HG03159 (cell line): ENCODE measurements at regions not wholly inside any gene's neighbourhood (a gene's known extent, or its start where the extent isn't known, plus 50 kb on each side); places are given as distances from the start of the nearest gene placed in this dataset.
A peak's percentile ranks its signal among the peaks of the same experiment; 100 is the strongest.

ENCODE experiments used
- ATAC-seq: cut with Tn5 transposase; IDR thresholded peaks from one replicate; pipeline ENCODE4 v1.9.1; 2021; ENCODE audit warnings: mild to moderate bottlenecking, moderate library complexity; ENCODE audit not compliant: unreplicated experiment

DNA sequence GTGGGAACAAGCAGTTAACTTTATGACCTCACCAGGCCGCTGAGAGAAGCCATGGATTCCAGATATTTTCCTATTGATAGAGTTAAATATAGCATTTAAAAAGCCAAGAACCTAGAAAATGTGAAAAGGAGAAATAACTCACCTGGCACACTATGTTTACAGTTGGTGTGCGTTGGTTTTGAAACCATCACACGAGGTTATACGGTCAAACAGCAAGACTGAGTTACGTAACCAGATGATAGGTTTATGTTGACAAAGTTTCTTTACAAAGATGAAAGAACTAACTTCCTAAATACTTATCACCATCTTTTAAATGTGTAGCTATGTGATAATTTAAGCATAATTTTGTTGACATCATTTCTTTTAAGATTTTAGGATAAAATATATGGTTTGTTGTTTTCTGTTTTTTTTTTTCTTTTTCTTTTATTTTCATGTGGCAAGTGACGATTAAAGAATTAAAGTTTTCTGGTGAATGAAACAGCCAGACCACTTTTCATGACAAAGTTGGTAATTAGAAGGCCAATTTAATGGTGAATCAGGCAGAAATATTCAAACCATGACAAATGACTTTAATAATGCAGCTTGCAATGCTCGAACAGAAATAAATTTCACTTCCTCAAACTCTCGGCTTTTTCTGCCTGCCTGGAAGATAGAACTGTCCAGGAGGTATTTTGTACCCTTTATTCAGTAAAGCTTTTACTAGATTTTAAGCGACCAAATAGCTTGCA is 339.1 kb upstream of the OBI1 start:
- ATAC-seq, result no peak

DNA sequence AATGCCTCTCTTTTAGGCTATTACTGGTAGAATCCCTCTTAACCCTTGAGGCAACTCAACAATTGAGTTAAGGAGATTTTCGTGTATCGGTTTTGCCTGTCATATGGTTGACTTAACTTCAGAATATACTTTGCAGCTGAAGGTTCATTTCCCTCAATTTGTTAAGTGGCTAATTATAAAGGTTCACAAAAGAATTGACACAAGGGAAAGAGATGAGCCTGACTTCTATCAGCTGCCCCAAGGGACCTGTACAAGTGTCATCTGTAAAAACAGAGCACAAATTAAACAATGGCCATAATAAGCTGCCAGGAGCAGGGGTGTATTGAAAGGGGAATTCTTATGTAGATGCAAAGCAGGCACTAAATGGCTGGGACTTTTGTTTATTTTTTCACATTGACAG is 334.8 kb upstream of the OBI1 start:
- no peak for ATAC-seq

DNA sequence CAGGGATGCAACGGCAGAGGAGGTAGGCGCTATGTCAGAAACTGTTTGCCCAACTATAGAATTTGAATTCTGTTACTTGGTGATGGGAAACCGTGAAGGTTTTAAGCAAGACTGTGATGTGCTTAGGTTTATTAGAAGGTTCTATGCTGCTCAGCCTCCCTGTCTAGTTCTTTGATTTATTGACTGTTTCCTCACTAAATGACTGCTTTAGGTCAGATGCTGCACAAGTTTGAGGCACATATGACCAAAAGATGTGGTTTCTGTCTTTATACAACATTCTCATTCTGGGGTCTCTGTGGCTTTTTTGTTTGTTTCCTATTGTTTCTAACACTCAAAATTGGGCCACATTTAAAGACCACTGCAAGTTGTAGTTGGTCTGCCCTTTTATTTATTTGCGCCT is 323.0 kb upstream of the OBI1 start:
- no peak for ATAC-seq

DNA sequence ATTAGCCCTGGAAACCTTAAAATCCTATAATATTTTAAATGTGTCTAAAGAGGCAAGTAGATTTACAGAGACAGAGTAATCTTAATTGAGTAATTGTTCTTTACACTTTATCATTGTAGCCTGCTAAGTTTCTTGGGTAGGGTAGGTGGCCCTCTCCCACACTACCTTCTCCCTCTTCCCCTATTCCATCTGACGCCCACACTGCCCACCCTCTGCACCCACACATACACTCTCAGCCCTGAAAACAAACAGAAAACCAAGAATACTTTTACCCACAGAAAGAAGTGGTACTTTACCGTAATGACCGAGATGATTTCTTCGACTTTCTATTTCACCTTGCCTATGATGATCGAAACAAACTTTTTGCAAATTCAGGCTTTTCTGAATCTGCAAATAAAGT is 320.4 kb upstream of the OBI1 start:
- ATAC-seq, result no peak

DNA sequence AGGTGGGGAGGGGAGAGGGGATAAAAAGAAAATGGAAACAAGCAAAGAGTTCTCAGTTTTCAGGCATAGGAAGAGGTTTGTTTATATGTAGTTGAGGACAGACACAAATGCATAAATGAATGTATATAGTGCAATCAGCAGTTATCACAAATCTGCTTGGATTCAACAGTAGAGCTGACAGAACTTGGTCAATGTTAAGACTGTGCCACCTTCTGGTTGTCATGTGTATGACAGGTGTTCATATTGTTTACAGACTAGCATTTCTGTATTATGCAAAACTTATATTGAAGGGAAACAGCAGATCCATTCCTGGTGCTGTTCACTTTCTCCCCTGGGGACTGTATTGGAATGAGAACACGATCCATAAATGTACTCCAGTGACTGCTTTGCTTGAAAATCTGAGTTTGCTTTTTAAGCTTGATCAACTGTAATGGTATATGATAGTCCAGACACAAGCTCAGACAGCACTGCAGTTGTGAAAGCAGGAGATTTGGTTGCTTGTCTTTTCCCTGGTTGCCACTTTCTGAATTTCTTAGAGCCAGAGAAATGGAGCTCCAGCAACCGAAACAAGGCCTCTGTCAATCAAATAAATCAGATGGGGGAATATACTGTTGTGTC is 319.5 kb upstream of the OBI1 start:
- ATAC-seq, result peak; percentile 97

DNA sequence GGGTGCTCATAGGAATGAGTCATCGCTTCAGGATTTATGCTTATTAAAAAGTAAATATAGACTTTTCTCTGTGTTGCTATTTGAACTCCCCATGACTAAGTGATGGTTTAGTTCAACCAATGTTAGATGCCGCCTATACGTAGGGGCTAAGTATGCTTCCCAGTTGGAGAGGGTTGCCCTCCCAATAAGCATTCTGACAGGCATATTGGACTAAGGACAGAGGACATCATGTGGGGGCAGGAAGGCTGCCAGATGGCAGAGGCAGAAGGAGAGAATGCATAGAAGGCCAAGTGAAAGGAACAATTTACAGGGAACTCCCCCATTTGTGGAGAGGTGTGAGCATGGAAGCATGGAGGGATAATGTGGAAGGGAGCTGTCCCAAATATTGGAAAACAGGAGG is 318.4 kb upstream of the OBI1 start:
- ATAC-seq, result no peak

DNA sequence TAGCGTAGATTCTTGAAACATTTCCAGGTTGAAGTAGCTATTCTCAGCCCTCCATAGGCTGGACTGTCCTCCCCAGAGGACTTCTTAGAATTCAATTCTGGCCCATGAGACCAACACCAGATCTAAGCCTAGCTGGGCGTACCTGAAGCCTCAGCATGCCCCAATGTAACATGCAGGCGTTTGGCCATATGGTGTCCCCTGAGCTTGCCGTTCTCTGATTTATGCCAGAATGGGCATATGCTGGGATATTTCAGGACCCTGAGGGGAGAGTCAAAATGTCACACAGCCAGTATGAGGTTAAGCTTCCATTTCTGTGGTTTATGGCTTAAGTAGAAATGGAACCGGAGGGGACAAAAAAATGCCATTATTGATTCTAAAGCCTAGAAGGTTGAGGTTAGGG is 317.7 kb upstream of the OBI1 start:
- ATAC-seq, result no peak

DNA sequence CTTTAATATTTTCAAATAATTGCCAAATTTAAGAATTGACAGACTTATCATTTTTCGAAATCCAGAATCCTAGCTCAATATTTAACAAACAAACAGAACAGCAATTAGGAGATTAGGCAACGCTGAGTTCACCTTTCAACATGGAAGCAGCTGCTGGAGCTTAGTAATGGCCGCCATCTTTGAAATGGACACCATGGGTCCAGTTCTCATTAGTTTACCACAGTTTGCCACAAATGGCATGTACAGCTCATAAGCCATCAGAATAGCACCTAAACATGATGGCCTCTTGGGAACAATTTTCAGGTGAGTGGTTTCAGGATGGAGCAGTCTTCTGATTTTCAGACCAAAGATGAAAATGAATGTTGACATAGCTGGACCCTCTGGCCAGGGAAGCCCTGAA is 313.6 kb upstream of the OBI1 start:
- no peak for ATAC-seq

DNA sequence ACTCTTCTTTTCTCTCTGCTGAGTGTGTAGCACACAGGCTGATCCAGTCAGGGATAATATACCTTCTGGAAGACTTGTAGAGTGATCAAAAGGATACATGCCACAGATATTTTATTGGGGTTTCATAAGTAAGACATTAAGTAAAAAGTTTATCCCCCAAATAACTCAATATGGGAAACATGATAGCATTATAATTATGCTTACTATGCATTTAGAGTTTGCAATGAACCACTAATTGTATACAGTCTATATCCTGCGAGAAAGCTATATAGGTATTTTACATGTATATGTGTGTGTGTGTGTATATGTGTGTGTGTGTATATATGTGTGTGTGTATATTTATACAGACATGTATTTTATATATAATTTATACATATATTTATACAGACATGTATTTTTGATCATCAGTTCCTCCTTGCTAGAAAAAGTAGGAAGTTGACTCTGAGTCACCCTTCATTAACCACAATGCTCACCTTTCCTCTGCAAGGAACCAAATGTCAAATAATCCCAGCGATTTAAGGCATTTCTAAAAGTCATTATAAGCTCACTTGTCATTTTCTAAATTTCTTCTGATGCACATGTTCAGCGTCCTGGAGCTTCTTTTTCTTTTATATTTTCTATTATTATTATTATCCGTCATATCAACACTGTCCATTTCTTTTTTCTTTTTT is 312.5 kb upstream of the OBI1 start:
- ATAC-seq, result no peak

DNA sequence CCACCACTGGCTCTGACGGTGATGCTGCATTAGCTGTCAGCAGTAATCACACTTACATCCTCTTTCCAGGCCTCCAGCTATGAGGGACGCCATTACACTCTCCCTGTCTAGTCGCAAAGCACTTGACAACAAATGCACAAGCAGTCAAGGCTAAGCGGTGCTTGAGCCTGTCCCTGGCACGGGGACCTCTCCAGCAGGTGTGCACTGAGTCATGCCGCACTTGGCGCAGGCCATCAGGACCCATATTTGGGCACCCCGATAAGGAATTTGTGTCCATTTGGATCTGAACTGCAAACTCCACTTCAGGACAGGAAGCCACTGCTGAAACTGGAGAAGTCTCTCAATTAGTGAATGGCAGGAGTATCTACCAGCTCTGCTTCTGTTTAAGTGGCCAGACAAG is 301.9 kb upstream of the OBI1 start:
- ATAC-seq, result no peak

DNA sequence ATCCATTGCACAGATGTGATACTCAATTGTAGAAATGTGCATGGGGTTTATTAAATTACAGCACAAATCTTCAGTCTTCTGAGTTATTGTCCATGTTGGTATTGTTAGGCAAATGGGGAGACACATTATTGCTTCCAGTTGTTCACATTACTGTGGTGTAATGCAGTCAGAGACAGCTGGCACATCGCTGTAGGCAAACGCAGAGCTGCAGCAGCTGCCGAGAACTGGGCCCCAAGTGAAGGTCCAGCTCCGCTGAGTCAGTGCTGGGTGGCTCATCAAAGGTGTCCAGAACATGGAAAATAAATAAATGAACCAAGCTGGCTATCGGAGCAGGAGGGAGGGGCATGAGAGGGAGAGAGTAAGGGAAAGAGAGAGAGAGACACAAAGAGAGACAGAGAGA is 299.1 kb upstream of the OBI1 start:
- no peak for ATAC-seq

DNA sequence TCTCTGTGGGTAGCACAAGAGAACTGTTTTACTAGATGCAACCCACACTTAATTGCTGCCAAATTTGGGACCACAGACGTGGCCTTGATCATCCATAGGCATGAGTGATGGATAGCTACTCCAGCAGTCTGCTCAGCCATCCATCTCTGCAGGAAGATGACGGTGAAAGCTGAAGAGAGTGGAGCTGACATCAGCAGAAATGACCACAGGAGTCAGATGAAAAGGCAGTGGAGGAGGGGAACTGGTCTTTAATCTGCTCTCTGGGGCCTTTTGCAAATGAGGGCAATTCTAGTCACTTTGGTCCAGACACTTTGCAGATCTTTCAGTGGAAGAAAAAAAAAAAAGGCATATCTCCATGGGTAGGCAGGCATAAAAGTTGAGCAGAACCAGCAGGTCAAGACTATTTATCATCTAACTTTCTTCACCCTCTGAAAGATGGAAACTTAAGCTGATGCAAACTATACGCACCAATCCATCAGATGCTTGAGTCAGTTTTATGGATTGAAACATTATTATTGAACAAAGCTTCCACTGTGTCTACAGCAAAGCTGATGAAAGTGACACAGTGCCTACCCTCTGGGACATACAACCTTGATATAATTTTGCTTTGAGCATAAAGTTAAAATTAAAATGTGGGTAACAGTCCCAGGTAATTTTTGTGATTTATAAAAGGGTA is 281.6 kb upstream of the OBI1 start:
- no peak for ATAC-seq

DNA sequence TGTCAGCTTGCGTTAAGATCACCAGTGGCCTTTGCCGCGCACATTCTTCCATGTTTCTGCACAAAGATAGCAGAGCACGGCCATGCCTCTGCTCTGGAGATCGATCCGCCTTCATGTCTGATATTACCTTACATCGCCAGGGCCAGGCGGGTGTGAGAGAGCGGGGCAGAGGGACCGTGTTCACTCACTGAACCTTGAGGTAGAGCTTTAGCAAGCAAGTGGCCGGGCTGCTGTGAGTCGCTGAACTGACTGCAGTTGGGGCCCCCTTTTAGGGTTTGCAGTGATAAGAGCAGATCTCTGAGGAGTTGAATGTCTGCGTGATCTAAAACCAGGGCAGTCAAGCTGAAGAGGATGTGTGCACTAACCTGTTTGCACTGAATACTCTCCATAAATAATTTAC is 275.4 kb upstream of the OBI1 start:
- ATAC-seq, result no peak

DNA sequence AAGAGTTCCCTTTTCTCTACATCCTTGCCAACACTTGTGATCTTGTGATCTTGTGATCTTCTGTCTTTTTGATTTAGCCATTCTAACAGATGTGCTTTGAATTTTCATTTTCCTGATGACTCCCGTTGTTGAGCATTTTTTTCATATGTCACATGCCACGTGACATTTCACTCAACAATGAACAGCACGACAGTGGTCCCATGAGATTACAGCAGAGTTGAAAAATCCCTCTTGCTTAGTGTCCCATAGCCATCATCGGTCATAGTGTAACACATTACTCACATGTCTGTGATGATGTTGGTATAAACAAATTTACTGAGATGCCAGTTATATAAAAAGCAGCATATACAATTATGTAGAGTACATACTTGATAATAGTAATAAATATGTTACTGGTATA is 256.1 kb upstream of the OBI1 start:
- ATAC-seq, result no peak

DNA sequence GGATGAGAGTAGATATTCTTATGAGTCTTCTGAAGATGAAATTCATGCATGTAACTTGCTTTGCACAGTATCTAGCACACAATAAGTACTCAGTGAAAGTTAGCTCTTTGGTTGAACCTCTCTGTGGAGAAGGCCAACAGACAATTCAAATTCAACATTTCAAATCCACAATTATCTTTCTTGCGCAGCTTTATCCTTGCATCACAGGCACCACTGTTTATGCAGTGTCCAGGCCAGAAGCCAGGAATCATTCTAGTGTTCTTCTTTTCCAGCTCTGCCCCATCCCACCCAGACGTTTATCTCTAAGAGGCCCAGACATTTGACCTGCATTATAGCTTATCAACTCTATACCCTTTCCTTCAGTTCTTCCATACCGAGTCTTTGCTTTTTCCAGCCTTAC is 254.7 kb upstream of the OBI1 start:
- no peak for ATAC-seq

DNA sequence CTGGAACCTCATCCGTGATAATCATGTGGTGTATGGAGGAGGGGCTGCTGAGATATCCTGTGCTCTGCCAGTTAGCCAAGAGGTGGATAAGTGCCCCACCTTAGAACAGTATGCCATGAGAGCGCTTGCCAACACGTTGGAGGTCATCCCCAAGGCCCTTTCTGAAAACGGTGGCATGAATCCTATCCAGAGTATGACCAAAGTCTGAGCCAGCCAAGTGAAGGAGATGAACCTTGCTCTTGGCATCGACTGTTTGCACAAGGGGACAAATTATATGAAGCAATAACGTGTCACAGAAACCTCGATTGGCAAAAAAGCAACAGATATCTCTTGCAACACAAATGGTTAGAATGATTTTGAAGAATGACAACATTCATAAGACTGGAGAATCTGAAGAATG is 251.2 kb upstream of the OBI1 start:
- no peak for ATAC-seq

DNA sequence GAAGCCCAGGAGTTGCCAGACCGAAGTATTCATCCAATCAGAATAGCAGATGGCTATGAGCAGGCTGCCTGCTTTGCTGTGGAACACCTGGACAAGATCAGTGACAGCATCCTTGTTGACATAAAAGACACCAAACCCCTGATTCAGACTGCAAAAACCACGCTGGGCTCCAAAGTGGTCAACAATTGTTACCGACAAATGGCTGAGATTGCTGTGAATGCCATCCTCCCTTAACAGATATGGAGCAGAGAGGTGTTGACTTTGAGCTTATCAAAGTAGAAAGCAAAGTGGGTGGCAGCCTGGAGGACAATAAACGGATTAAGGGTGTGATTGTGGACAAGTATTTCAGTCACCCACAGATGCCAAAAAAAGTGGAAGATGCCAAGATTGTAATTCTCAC is 250.3 kb upstream of the OBI1 start:
- no peak for ATAC-seq

DNA sequence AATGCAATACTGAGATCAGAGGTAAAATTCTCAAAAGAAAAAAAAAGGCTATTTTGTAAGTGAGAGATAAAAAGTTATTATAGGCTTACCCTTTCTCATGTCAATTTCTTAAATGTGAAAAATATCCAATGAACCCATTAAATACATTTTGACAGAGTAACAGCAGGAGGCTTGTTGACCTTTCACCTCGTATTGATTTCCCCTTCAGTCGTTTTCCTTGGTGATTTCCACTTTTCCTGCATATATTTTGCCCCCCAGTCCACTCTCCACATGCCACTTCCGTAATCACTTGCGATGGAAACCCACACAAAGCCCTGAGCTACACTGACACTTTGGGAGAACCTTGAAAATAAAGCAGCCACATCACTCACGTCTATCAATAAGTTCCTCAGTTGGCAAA is 248.1 kb upstream of the OBI1 start:
- ATAC-seq, result no peak

DNA sequence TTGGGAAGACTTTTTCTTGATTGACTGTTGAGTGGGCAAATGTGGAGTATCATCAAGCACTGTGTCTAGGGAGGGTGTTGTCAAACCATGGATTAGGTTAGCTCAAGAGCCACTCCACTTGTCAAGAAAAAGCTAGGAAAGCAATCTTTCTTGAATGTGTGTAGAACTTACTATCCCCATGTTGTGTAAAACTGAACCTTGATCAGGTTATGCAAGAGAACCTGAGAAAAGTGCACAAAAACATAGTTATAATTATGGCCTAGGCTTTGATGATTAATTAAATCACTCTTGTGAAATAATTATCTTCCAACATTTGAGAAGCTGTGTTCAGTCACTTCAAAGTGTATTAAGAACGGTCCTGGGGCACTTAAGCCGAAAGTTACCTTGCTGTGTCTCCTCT is 238.2 kb upstream of the OBI1 start:
- ATAC-seq, result no peak

DNA sequence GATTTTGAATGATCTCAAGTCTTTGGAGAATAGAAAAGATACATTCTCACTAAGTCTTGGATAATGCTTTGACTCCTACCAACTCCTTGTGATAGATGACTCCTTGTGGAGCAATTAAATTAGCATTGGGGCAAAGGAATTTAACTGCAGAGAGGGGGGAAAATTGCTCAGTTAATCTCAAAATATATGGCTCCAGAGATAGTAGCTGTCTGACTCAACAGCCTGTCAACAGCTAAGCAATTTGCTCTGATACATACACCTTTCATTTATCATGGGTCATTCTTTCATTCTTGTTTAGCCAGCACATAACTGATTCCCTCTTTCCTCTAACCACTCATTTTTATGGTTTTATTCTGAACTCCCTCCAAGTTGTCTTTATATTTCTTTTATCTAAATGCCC is 225.6 kb upstream of the OBI1 start:
- no peak for ATAC-seq

DNA sequence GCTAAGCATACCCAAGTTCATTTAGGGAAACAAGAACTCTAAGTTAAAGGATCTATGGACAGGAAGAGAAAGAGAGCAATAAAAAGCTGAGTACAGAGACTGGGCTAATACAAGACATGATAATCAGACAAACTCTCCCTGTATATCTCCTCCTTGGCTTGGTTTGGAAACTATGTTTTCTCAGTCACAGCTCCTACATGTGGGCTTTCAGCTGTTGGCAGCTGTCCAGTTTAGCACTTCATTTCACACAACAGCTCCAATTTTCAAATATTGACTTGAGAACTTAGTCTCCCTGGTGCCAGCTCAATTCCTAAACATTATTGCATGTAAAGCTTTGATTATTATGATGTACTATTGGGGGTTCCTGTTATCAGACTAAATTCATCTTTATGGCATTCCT is 222.8 kb upstream of the OBI1 start:
- ATAC-seq, result no peak

DNA sequence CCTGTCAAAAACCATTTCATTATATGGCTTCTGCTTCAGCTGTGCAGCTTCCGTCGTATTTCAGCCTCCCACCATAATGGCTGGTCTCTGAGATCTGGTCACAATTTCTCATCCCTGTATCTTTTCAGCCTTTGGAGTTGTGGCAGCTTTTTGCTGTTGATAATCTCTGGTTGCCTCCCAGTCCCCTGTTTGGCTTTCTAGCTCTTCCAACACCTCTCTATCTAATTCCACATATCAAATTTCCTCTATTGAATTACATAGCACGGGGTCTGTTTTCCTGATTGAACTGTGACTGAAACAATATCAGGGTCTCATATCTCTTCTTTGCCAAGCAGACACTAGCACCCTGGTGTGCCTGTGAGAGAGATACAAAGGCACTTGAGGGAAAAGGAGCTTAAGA is 222.1 kb upstream of the OBI1 start:
- ATAC-seq, result no peak
